ENCODE measurements at regions not wholly inside any gene's neighbourhood (a gene's known extent, or its start where the extent isn't known, plus 50 kb on each side); places are given as distances from the start of the nearest gene placed in this dataset.
"Not testable (repeated sequence)": the region's sequence is repeated elsewhere in the genome, so short reads cannot be mapped to it uniquely, and the experiment has no call there.

GRCh38 chr4:28505064-28505463 lies 1644.4 kb downstream of the STIM2 start:
- Histone ChIP-seq H3K27ac (no peak overlapping the region), H3K4me3 (no peak overlapping the region), H3K4me1 (no peaks in the 10 kb centered on the region), H3K36me3 (no peaks in the 10 kb centered on the region), H3K9me3 (no peaks in the 10 kb centered on the region), H3K27me3 (no peaks in the 10 kb centered on the region)
- 82 to 90% (median 84%) methylated on average over 4 of the region's 4 CpGs for WGBS, 5 donors
- DNase-seq: no peak
- intact Hi-C loops (cut with DNase I; ENCODE audit: low total_unique reads): no loop called here
- no peak for TF ChIP-seq EP300 (IDR thresholded peaks at IDR 0.05)
- no peak for TF ChIP-seq POLR2A (IDR thresholded peaks at IDR 0.05)
- TF ChIP-seq POLR2AphosphoS5 (IDR thresholded peaks at IDR 0.05): no peak
- no peak for TF ChIP-seq CTCF (IDR thresholded peaks at IDR 0.05)

DNA sequence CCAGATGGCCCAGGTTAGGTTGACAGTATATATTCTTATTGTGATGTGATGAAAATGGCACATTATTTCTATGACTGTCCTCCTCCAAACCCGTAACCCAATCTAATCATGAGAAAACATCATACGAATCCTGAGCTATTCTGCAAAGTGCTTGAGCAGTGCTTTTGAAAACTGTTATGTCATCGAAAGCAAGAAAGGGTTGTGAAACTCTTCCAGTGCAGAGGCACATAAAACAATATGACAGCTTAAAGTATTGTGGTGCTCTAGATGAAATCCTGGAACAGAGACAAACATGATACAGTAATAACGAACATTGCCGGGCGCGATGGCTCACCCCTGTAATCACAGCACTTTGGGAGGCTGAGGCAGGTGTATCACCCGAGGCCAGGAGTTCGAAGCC lies 1648.0 kb downstream of the STIM2 start:
- no peak overlapping the region for H3K27ac ChIP-seq
- no peaks in the 10 kb centered on the region for H3K9me3 ChIP-seq
- H3K4me3 ChIP-seq: no peak overlapping the region
- TF ChIP-seq EP300 (IDR thresholded peaks at IDR 0.05) (no peak), POLR2A (IDR thresholded peaks at IDR 0.05) (no peak), POLR2AphosphoS5 (IDR thresholded peaks at IDR 0.05) (no peak), CTCF (IDR thresholded peaks at IDR 0.05) (no peak)
- no peaks in the 10 kb centered on the region for H3K36me3 ChIP-seq
- WGBS, 5 donors: 87 to 93% (median 90%) methylated on average over 9 of the region's 9 CpGs
- intact Hi-C loops (cut with DNase I; ENCODE audit: low total_unique reads): no loop called here
- no peaks in the 10 kb centered on the region for H3K27me3 ChIP-seq
- no peak for DNase-seq
- no peaks in the 10 kb centered on the region for H3K4me1 ChIP-seq

DNA sequence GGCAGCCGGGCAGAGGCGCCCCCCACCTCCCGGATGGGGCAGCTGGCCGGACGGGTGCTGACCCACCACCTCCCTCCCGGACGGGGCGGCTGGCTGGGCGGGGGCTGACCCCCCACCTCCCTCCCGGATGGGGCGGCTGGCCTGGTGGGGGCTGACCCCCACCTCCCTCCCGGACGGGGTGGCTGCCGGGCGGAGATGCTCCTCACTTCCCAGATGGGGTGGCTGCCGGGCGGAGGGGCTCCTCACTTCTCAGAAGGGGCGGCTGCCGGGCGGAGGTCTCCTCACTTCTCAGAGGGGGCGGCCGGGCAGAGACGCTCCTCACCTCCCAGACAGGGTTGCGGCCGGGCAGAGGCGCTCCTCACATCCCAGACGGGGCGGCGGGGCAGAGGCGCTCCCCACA lies 1654.1 kb downstream of the STIM2 start:
- H3K36me3 ChIP-seq; DNase-seq; intact Hi-C loops (cut with DNase I; ENCODE audit: low total_unique reads); H3K4me1 ChIP-seq; H3K9me3 ChIP-seq; H3K4me3 ChIP-seq; H3K27me3 ChIP-seq; H3K27ac ChIP-seq: not testable (repeated sequence)
- WGBS, 5 donors: 91 to 100% (median 94%) methylated on average over 4 to 30 of the region's 30 CpGs

- H3K4me1 ChIP-seq: no peaks in the 10 kb centered on the region
- no peak overlapping the region for H3K27ac ChIP-seq
- no peak for DNase-seq
- no peaks in the 10 kb centered on the region for H3K27me3 ChIP-seq
- no peaks in the 10 kb centered on the region for H3K36me3 ChIP-seq
- WGBS, 5 donors: 50 to 73% (median 69%) methylated on average over 1 of the region's 1 CpG
- H3K9me3 ChIP-seq: peaks cover 0 to 5% (median 2%) of the 10 kb centered on the region in 4 donors
- intact Hi-C loops (cut with DNase I; ENCODE audit: low total_unique reads): no loop called here
- TF ChIP-seq EP300 (IDR thresholded peaks at IDR 0.05): no peak
- TF ChIP-seq POLR2A (IDR thresholded peaks at IDR 0.05): no peak
- no peak for TF ChIP-seq POLR2AphosphoS5 (IDR thresholded peaks at IDR 0.05)
- TF ChIP-seq CTCF (IDR thresholded peaks at IDR 0.05): no peak
- H3K4me3 ChIP-seq: no peak overlapping the region
These were observed 1658.0 kb downstream of the STIM2 start for GRCh38 chr4:28518561-28519165.

- DNase-seq: peak in 1 of 2 donors; percentile 2
- intact Hi-C loops (cut with DNase I; ENCODE audit: low total_unique reads): no loop called here
- Histone ChIP-seq H3K4me1 (no peaks in the 10 kb centered on the region), H3K27ac (no peak overlapping the region), H3K9me3 (no peaks in the 10 kb centered on the region), H3K36me3 (no peaks in the 10 kb centered on the region), H3K27me3 (no peaks in the 10 kb centered on the region), H3K4me3 (no peak overlapping the region)
- whole genome bisulfite sequencing, 5 donors: 77 to 83% (median 81%) methylated on average over 3 of the region's 3 CpGs
- TF ChIP-seq EP300 (IDR thresholded peaks at IDR 0.05) (no peak), POLR2AphosphoS5 (IDR thresholded peaks at IDR 0.05) (no peak), CTCF (IDR thresholded peaks at IDR 0.05) (no peak)
These were observed 1663.1 kb downstream of the STIM2 start for GRCh38 chr4:28523681-28524190.
